Osteoblast (primary cell): ENCODE measurements at regions not wholly inside any gene's neighbourhood (a gene's known extent, or its start where the extent isn't known, plus 50 kb on each side); places are given as distances from the start of the nearest gene placed in this dataset.

ENCODE experiments used
- DNase-seq: peaks from one replicate; pipeline ENCODE4 v3.0.0; 2011; ENCODE audit warnings: low spot score, mixed read lengths; ENCODE audit not compliant: insufficient read length; ENCODE audit errors: missing footprints
- H2AFZ ChIP-seq: 2 replicates; pipeline ENCODE4 v1.6.0; 2011; ENCODE audit warnings: mild to moderate bottlenecking, low read length
- H3K27ac ChIP-seq: 2 replicates; pipeline ENCODE4 v1.5.1; 2011; ENCODE audit warnings: mild to moderate bottlenecking, low read depth, low read length, moderate library complexity
- H3K27me3 ChIP-seq: 2 replicates; pipeline ENCODE4 v1.6.0; 2012; ENCODE audit warnings: mild to moderate bottlenecking, control low read depth, inconsistent platforms, low read length, moderate library complexity; ENCODE audit not compliant: insufficient read depth
- H3K36me3 ChIP-seq: 2 replicates; pipeline ENCODE4 v1.5.1; 2011; ENCODE audit warnings: mild to moderate bottlenecking, low read length, control low read depth, moderate library complexity; ENCODE audit not compliant: insufficient read depth
- H3K4me1 ChIP-seq: 2 replicates; pipeline ENCODE4 v1.5.1; 2011; ENCODE audit warnings: mild to moderate bottlenecking, low read length, control low read depth, moderate library complexity; ENCODE audit not compliant: insufficient read depth
- H3K4me2 ChIP-seq: 2 replicates; pipeline ENCODE4 v1.6.0; 2011; ENCODE audit warnings: mild to moderate bottlenecking, low read length; ENCODE audit not compliant: insufficient read depth
- H3K4me3 ChIP-seq: fragments of 200-600 bp; sonication (generic); 3 replicates; pipeline ENCODE4 v1.5.1; 2012; ENCODE audit warnings: mild to moderate bottlenecking, low read length, inconsistent platforms; ENCODE audit not compliant: insufficient read depth
- H3K79me2 ChIP-seq: 2 replicates; pipeline ENCODE4 v1.6.0; 2012; ENCODE audit warnings: mild to moderate bottlenecking, low read length, control low read depth, inconsistent platforms; ENCODE audit not compliant: insufficient read depth
- H3K9me3 ChIP-seq: 2 replicates; pipeline ENCODE4 v1.5.1; 2011; ENCODE audit warnings: low read depth, low read length, control low read depth
- H4K20me1 ChIP-seq: 2 replicates; pipeline ENCODE4 v1.6.0; 2012; ENCODE audit warnings: mild to moderate bottlenecking, low read length, control low read depth; ENCODE audit not compliant: insufficient read depth
- CTCF ChIP-seq: IDR thresholded peaks from 2 replicates; pipeline ENCODE4 v1.5.1; 2011; ENCODE audit warnings: mild to moderate bottlenecking, low read depth, low read length, moderate library complexity; ENCODE audit errors: extremely low read depth

- no peak for TF ChIP-seq CTCF
- DNase-seq: no peak
- no peaks in the 10 kb centered on the region for H4K20me1 ChIP-seq
- H3K36me3 ChIP-seq: no peaks in the 10 kb centered on the region
- H3K4me2 ChIP-seq: no peak overlapping the region
- no peaks in the 10 kb centered on the region for H3K79me2 ChIP-seq
- H2AFZ ChIP-seq: no peak overlapping the region
- no peaks in the 10 kb centered on the region for H3K9me3 ChIP-seq
- peaks cover 12% of the 10 kb centered on the region for H3K4me1 ChIP-seq
- peaks cover 16% of the 10 kb centered on the region for H3K27me3 ChIP-seq
- H3K4me3 ChIP-seq: no peak overlapping the region
- H3K27ac ChIP-seq: no peak overlapping the region
These were observed 302.8 kb downstream of the FOXL1 start for GRCh38 chr16:86881118-86881510.

GRCh38 chr16:86881861-86882273, 303.5 kb downstream of the FOXL1 start:
- Histone ChIP-seq H3K27me3 (peaks cover 16% of the 10 kb centered on the region), H3K27ac (no peak overlapping the region), H3K36me3 (no peaks in the 10 kb centered on the region), H4K20me1 (no peaks in the 10 kb centered on the region), H3K4me3 (no peak overlapping the region), H2AFZ (no peak overlapping the region), H3K4me1 (peaks cover 12% of the 10 kb centered on the region), H3K4me2 (no peak overlapping the region), H3K9me3 (no peaks in the 10 kb centered on the region), H3K79me2 (no peaks in the 10 kb centered on the region)
- no peak for DNase-seq
- no peak for TF ChIP-seq CTCF

GRCh38 chr16:86882586-86883280, 304.4 kb downstream of the FOXL1 start:
- no peak for TF ChIP-seq CTCF
- Histone ChIP-seq H4K20me1 (no peaks in the 10 kb centered on the region), H3K36me3 (no peaks in the 10 kb centered on the region), H3K4me3 (no peak overlapping the region), H3K27ac (no peak overlapping the region), H3K27me3 (peaks cover 11% of the 10 kb centered on the region), H2AFZ (no peak overlapping the region), H3K79me2 (no peaks in the 10 kb centered on the region), H3K9me3 (no peaks in the 10 kb centered on the region), H3K4me1 (peaks cover 12% of the 10 kb centered on the region), H3K4me2 (no peak overlapping the region)
- peak; percentile 97 for DNase-seq

GRCh38 chr16:86883583-86884389, 305.4 kb downstream of the FOXL1 start:
- Histone ChIP-seq H3K4me1 (peaks cover 12% of the 10 kb centered on the region), H2AFZ (no peak overlapping the region), H3K27ac (no peak overlapping the region), H3K27me3 (peaks cover 3% of the 10 kb centered on the region), H3K36me3 (no peaks in the 10 kb centered on the region), H3K9me3 (no peaks in the 10 kb centered on the region), H3K4me3 (no peak overlapping the region), H3K79me2 (no peaks in the 10 kb centered on the region), H3K4me2 (no peak overlapping the region), H4K20me1 (no peaks in the 10 kb centered on the region)
- DNase-seq: no peak
- TF ChIP-seq CTCF: no peak
